H1 (cell line): ENCODE measurements at regions not wholly inside any gene's neighbourhood (a gene's known extent, or its start where the extent isn't known, plus 50 kb on each side); places are given as distances from the start of the nearest gene placed in this dataset.

ENCODE experiments used
- CTCF ChIA-PET: fragments of 300-600 bp; sonication (Branson Sonifier 250); formaldehyde crosslinking; loops from one replicate; lab custom pipeline; 2021; ENCODE audit not compliant: partially characterized antibody; lab: Charles Lee
- POLR2A ChIA-PET: fragments of 300-600 bp; sonication (Branson Sonifier 250); formaldehyde crosslinking; loops from one replicate; lab custom pipeline; 2021; ENCODE audit warnings: inconsistent platforms; ENCODE audit not compliant: partially characterized antibody; lab: Charles Lee
- DNase-seq, 2 experiments: peaks; one replicate each; pipeline versions ENCODE4 v3.0.0 to v3.0.0-alpha.2; 2010 to 2022; ENCODE audit warnings: low spot score in 2 of 2, low read depth in 1 of 2, mixed read lengths in 1 of 2
- FAIRE-seq: peaks from 2 replicates; lab custom pipeline; 2011; peaks lifted over from hg19 to GRCh38; lab: Jason Lieb, UNC
- H2AFZ ChIP-seq: 2 replicates; pipeline ENCODE4 v1.8.1; 2012; ENCODE audit warnings: low read length, inconsistent platforms
- H2AK5ac ChIP-seq: 2 replicates; pipeline ENCODE4 v1.6.1; 2013; ENCODE audit warnings: low read depth, low read length
- H2BK120ac ChIP-seq: replicated peaks from 2 replicates; pipeline ENCODE3; 2013; ENCODE audit warnings: low read depth, low read length, inconsistent platforms
- H2BK12ac ChIP-seq: 2 replicates; pipeline ENCODE4 v1.6.1; 2013; ENCODE audit warnings: low read depth, low read length
- H2BK15ac ChIP-seq: 2 replicates; pipeline ENCODE4 v1.6.1; 2013; ENCODE audit warnings: low read length
- H2BK20ac ChIP-seq: 2 replicates; pipeline ENCODE4 v1.6.1; 2013; ENCODE audit warnings: low read length
- H2BK5ac ChIP-seq: 2 replicates; pipeline ENCODE4 v1.6.1; 2013; ENCODE audit warnings: low read depth, low read length
- H3K14ac ChIP-seq: 2 replicates; pipeline ENCODE4 v1.6.1; 2013; ENCODE audit warnings: inconsistent platforms; ENCODE audit not compliant: insufficient read length
- H3K18ac ChIP-seq: 2 replicates; pipeline ENCODE4 v1.6.1; 2013; ENCODE audit warnings: low read length; ENCODE audit errors: extremely low read depth
- H3K23ac ChIP-seq: 2 replicates; pipeline ENCODE4 v1.6.1; 2013; ENCODE audit warnings: inconsistent platforms; ENCODE audit not compliant: insufficient read length
- H3K23me2 ChIP-seq: 2 replicates; pipeline ENCODE4 v1.6.1; 2013; ENCODE audit warnings: low read depth, low read length
- H3K27ac ChIP-seq: 2 replicates; pipeline ENCODE4 v1.6.1; 2011; ENCODE audit warnings: low read depth, low read length, inconsistent platforms
- H3K27me3 ChIP-seq, 4 experiments: replicated peaks in 1 of 4; 1 replicate in 1 of 4; 2 replicates in 3 of 4; pipeline versions ENCODE4 v1.6.1 to v1.8.1; 2011 to 2013; ENCODE audit warnings: low read length in 3 of 4, mild to moderate bottlenecking in 3 of 4, inconsistent platforms in 2 of 4, mixed read lengths in 2 of 4, moderate library complexity in 1 of 4; ENCODE audit not compliant: control insufficient read depth in 3 of 4, insufficient read depth in 3 of 4; ENCODE audit errors: extremely low read depth in 1 of 4
- H3K36me3 ChIP-seq, 4 experiments: 2 replicates each; pipeline versions ENCODE4 v1.6.1 to v1.8.1; 2011 to 2013; ENCODE audit warnings: mild to moderate bottlenecking in 4 of 4, low read length in 3 of 4, moderate library complexity in 2 of 4, control low read depth in 1 of 4, inconsistent platforms in 1 of 4; ENCODE audit not compliant: insufficient read depth in 4 of 4, control insufficient read depth in 2 of 4
- H3K4ac ChIP-seq: replicated peaks from 2 replicates; pipeline ENCODE3; 2013; ENCODE audit warnings: low read length, low read depth, mixed read lengths, inconsistent platforms; ENCODE audit not compliant: insufficient read length
- H3K4me1 ChIP-seq, 4 experiments: replicated peaks in 1 of 4; 1 replicate in 1 of 4; 2 replicates in 3 of 4; pipeline versions ENCODE4 v1.6.1 to v1.8.1; 2011 to 2013; ENCODE audit warnings: low read length in 3 of 4, inconsistent platforms in 2 of 4, mixed read lengths in 1 of 4; ENCODE audit not compliant: insufficient read depth in 4 of 4, control insufficient read depth in 3 of 4
- H3K4me2 ChIP-seq, 2 experiments: 2 replicates each; pipeline versions ENCODE4 v1.6.1 to v1.8.1; 2011 to 2013; ENCODE audit warnings: low read depth in 2 of 2, low read length in 2 of 2, control low read depth in 1 of 2, inconsistent platforms in 1 of 2, mild to moderate bottlenecking in 1 of 2; ENCODE audit not compliant: insufficient read depth in 1 of 2
- H3K4me3 ChIP-seq, 4 experiments: fragments of 200-600, 300-600 bp in 1 of 4; sonication (generic), shearing (Covaris generic), sonication (Bioruptor Twin) in 1 of 4; 2 replicates each; pipeline versions ENCODE4 v1.5.1 to v1.8.1; 2011 to 2016; ENCODE audit warnings: low read length in 4 of 4, low read depth in 3 of 4, control low read depth in 2 of 4, inconsistent platforms in 2 of 4, mild to moderate bottlenecking in 2 of 4, mixed read lengths in 1 of 4, moderate library complexity in 1 of 4; ENCODE audit not compliant: insufficient read depth in 2 of 4; ENCODE audit errors: extremely low read depth in 1 of 4
- H3K56ac ChIP-seq: replicated peaks from 2 replicates; pipeline ENCODE3; 2013; ENCODE audit warnings: low read depth, mild to moderate bottlenecking, mixed read lengths, low read length, inconsistent platforms; ENCODE audit not compliant: insufficient read length
- H3K79me1 ChIP-seq: 2 replicates; pipeline ENCODE4 v1.6.1; 2013; ENCODE audit warnings: low read depth, low read length, control low read depth
- H3K79me2 ChIP-seq, 2 experiments: 2 replicates each; pipeline versions ENCODE4 v1.6.1 to v1.8.1; 2012 to 2013; ENCODE audit warnings: low read length in 2 of 2, mild to moderate bottlenecking in 2 of 2, inconsistent platforms in 1 of 2; ENCODE audit not compliant: insufficient read depth in 2 of 2, control insufficient read depth in 1 of 2
- H3K9ac ChIP-seq, 4 experiments: replicated peaks in 1 of 4; 1 replicate in 1 of 4; 2 replicates in 3 of 4; pipeline versions ENCODE4 v1.6.1 to v1.8.1; 2011 to 2013; ENCODE audit warnings: low read depth in 3 of 4, low read length in 3 of 4, control low read depth in 2 of 4, mild to moderate bottlenecking in 2 of 4, moderate library complexity in 2 of 4, inconsistent platforms in 1 of 4; ENCODE audit errors: extremely low read depth in 1 of 4
- H3K9me3 ChIP-seq, 2 experiments: 2 replicates each; pipeline versions ENCODE4 v1.6.1 to v1.8.1; 2012 to 2013; ENCODE audit warnings: mild to moderate bottlenecking in 2 of 2, moderate library complexity in 2 of 2, control low read depth in 1 of 2, inconsistent platforms in 1 of 2, low read depth in 1 of 2, low read length in 1 of 2, mixed read lengths in 1 of 2; ENCODE audit not compliant: insufficient read depth in 2 of 2
- H4K20me1 ChIP-seq, 2 experiments: replicated peaks in 1 of 2; 2 replicates each; pipeline versions ENCODE3 to v1.8.1; 2011 to 2013; ENCODE audit warnings: inconsistent platforms in 2 of 2, low read length in 2 of 2, mild to moderate bottlenecking in 1 of 2; ENCODE audit not compliant: insufficient read depth in 2 of 2, control insufficient read depth in 1 of 2
- H4K5ac ChIP-seq: 2 replicates; pipeline ENCODE4 v1.6.1; 2013; ENCODE audit warnings: low read length, low read depth, mixed read lengths, inconsistent platforms; ENCODE audit not compliant: insufficient read length
- H4K8ac ChIP-seq: 2 replicates; pipeline ENCODE4 v1.8.0; 2013; ENCODE audit warnings: mild to moderate bottlenecking, moderate library complexity, low read length, inconsistent platforms; ENCODE audit not compliant: insufficient read depth; ENCODE audit errors: extremely low read depth
- H4K91ac ChIP-seq: replicated peaks from 2 replicates; pipeline ENCODE3; 2013; ENCODE audit warnings: low read length, mixed read lengths, inconsistent platforms; ENCODE audit not compliant: insufficient read length
- RAD21 ChIP-seq, 2 experiments: IDR thresholded peaks in 1 of 2; conservative IDR thresholded peaks in 1 of 2; 2 replicates each; pipeline ENCODE4 v1.6.1; 2011; ENCODE audit warnings: low read depth in 2 of 2, low read length in 2 of 2, improper control_type of control experiment in 1 of 2, inconsistent platforms in 1 of 2, mild to moderate bottlenecking in 1 of 2, moderate library complexity in 1 of 2
- ZNF274 ChIP-seq: IDR thresholded peaks from 2 replicates; pipeline ENCODE4 v1.7.0; 2012; ENCODE audit warnings: low read length, borderline replicate concordance; ENCODE audit errors: extremely low read depth
- WGBS, 2 experiments: shearing (Covaris generic) in 1 of 2; methylation state at CpG; one replicate each; pipeline versions ENCODE4 v1.1.6 to v1.1.7; 2013 to 2015; ENCODE audit warnings: low lambda C conversion rate in 2 of 2, mixed read lengths in 2 of 2, inconsistent platforms in 1 of 2, low coverage in 1 of 2, missing lambda C conversion rate in 1 of 2; ENCODE audit not compliant: insufficient replicate concordance in 2 of 2, insufficient coverage in 1 of 2, insufficient read length in 1 of 2; ENCODE audit errors: extremely low coverage in 1 of 2, missing lambda C conversion rate in 1 of 2; 5-methylcytosine and 5-hydroxymethylcytosine counted together
- TF ChIP-seq, protein P1 (sequence below): IDR thresholded peaks from 2 replicates; pipeline ENCODE4 v1.6.1; 2012; ENCODE audit warnings: inconsistent platforms
- TF ChIP-seq, protein P2 (sequence below), 3 experiments: IDR thresholded peaks; 1 replicate in 2 of 3; 2 replicates in 1 of 3; pipeline versions ENCODE4 v1.5.1 to v1.6.1; 2011; ENCODE audit warnings: low read length in 3 of 3, mild to moderate bottlenecking in 3 of 3, inconsistent platforms in 2 of 3, low read depth in 1 of 3, moderate library complexity in 1 of 3; ENCODE audit not compliant: insufficient read depth in 1 of 3; ENCODE audit errors: control extremely low read depth in 1 of 3

DNA sequence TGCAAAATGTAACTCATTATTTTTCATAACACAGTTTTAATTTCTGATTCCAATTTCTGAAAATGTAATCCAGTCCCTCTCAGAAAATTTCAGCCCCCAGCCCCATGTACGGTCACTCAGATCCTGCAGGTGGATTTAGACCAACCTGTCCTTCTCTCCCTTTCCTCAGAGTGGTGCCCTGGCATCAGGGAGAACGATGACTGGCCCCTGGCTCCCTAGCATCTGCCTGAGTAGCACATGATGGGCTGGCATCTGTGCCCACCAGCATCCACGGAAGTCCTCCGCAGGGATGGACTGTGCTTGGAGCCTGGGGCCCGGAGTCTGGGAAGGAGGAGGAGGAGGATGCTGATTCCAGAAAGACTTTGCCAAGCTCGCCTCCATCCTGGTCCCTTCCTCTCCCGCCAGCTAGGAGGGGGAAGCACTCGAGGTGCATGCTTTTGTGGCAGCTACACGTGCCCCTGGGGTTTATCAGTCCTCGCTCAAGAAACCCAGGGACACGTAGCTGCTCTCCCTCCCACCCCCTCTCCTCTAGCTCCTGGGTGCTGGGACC lies 54.4 kb upstream of the RUFY1 start:
- no peak overlapping the region for H3K23ac ChIP-seq
- H3K14ac ChIP-seq: no peak overlapping the region
- no peak overlapping the region; the same call in 1 of the 2 replicates for H3K18ac ChIP-seq
- no peak for DNase-seq
- H3K79me2 ChIP-seq: no peaks in the 10 kb centered on the region
- H3K4me3 ChIP-seq: no peak overlapping the region
- ChIA-PET CTCF (interaction anchor here (0.8 to 1.3 kb wide), 8 partner anchors 24 to 600 kb away, joined by 3 to 5 read pairs (median 3); partner anchors contain the start of gene ZFP2), POLR2A (interaction anchor here (0.6 to 0.8 kb wide), 2 partner anchors 122 to 436 kb away, joined by 3 read pairs; no protein-coding TSS in a partner anchor)
- H2BK20ac ChIP-seq: no peak overlapping the region
- H4K8ac ChIP-seq: 0 out of 2 replicates have a peak overlapping the region, but pooled peaks have one; percentile 23
- no peak overlapping the region for H2AK5ac ChIP-seq
- WGBS, 2 experiments: 78% methylated on average over 11 of the region's 11 CpGs; no CpG with 5 or more reads in 1 of the 2 experiments
- H2AFZ ChIP-seq: no peak overlapping the region
- no peak overlapping the region for H4K91ac ChIP-seq
- H4K20me1 ChIP-seq: peaks cover 0 to 4% of the 10 kb centered on the region in 2 experiments
- H2BK120ac ChIP-seq: no peak overlapping the region
- H4K5ac ChIP-seq: no peak overlapping the region
- no peaks in the 10 kb centered on the region for H3K79me1 ChIP-seq
- H3K27me3 ChIP-seq: no peaks in the 10 kb centered on the region
- no peak for FAIRE-seq
- no peak overlapping the region for H3K4me2 ChIP-seq
- H3K4me1 ChIP-seq: no peaks in the 10 kb centered on the region; a peak in 1 of 7 replicates
- no peak overlapping the region for H2BK5ac ChIP-seq
- no peak overlapping the region for H2BK15ac ChIP-seq
- no peak overlapping the region for H3K27ac ChIP-seq
- H3K4ac ChIP-seq: no peak overlapping the region
- no peaks in the 10 kb centered on the region; a peak in 1 of 4 replicates for H3K9me3 ChIP-seq
- 0 out of 2 replicates have a peak, but pooled peaks cover 3% of the 10 kb centered on the region for H3K23me2 ChIP-seq
- peak overlapping the region; percentile 49 for H3K56ac ChIP-seq
- no peak overlapping the region for H2BK12ac ChIP-seq
- no peak overlapping the region for H3K9ac ChIP-seq
- no peaks in the 10 kb centered on the region for H3K36me3 ChIP-seq
- TF ChIP-seq, protein P1, sequence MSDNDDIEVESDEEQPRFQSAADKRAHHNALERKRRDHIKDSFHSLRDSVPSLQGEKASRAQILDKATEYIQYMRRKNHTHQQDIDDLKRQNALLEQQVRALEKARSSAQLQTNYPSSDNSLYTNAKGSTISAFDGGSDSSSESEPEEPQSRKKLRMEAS: peak; percentile 43; the same call in 1 of the 2 replicates
- TF ChIP-seq, protein P2, sequence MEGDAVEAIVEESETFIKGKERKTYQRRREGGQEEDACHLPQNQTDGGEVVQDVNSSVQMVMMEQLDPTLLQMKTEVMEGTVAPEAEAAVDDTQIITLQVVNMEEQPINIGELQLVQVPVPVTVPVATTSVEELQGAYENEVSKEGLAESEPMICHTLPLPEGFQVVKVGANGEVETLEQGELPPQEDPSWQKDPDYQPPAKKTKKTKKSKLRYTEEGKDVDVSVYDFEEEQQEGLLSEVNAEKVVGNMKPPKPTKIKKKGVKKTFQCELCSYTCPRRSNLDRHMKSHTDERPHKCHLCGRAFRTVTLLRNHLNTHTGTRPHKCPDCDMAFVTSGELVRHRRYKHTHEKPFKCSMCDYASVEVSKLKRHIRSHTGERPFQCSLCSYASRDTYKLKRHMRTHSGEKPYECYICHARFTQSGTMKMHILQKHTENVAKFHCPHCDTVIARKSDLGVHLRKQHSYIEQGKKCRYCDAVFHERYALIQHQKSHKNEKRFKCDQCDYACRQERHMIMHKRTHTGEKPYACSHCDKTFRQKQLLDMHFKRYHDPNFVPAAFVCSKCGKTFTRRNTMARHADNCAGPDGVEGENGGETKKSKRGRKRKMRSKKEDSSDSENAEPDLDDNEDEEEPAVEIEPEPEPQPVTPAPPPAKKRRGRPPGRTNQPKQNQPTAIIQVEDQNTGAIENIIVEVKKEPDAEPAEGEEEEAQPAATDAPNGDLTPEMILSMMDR (IDR thresholded peaks at IDR 0.05; ENCODE audit: control extremely low read depth in 1 of 3, insufficient read depth in 1 of 3, low read depth in 1 of 3, low read length in 3 of 3): peak; percentile 48 to 57 (median 53)
- TF ChIP-seq RAD21 (IDR thresholded peaks at IDR 0.05 in 1 of 2, conservative IDR thresholded peaks at IDR 0.05 in 1 of 2; ENCODE audit: low read depth in 2 of 2, low read length in 2 of 2) (peak; percentile 78 to 79), ZNF274 (no peak)
